Fibroblast of villous mesenchyme (primary cell): ENCODE measurements at regions not wholly inside any gene's neighbourhood (a gene's known extent, or its start where the extent isn't known, plus 50 kb on each side); places are given as distances from the start of the nearest gene placed in this dataset.

Experiments used
- DNase-seq: peaks from one replicate; pipeline ENCODE4 v3.0.0-alpha.2; 2010; ENCODE audit warnings: low read depth
- H3K4me3 ChIP-seq: 2 replicates; pipeline ENCODE4 v1.5.1; 2011; ENCODE audit warnings: low read depth, mild to moderate bottlenecking, low read length
- TF ChIP-seq, protein P1 (sequence below): IDR thresholded peaks from 2 replicates; pipeline ENCODE4 v1.5.1; 2012; ENCODE audit warnings: low read depth, mild to moderate bottlenecking, low read length; ENCODE audit not compliant: insufficient read depth

DNA sequence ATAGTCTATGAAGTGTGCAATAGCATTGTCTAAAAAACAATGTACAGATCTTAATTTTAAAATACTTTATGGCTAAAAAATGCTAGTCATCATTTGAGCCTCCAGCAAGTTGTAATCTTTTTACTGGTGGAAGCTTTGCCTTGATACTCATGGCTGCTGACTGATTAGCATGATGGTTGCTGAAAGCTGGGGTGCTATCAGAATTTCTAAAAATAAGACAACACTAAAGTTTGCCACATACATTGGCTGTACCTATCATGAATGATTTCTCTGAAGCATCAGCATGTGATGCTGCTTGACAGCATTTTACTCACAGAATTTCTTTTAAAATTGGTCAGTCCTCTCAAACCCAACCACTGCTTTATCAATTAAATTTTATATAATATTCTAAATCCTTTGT, 101.5 kb upstream of the TMEM168 start:
- TF ChIP-seq, protein P1, sequence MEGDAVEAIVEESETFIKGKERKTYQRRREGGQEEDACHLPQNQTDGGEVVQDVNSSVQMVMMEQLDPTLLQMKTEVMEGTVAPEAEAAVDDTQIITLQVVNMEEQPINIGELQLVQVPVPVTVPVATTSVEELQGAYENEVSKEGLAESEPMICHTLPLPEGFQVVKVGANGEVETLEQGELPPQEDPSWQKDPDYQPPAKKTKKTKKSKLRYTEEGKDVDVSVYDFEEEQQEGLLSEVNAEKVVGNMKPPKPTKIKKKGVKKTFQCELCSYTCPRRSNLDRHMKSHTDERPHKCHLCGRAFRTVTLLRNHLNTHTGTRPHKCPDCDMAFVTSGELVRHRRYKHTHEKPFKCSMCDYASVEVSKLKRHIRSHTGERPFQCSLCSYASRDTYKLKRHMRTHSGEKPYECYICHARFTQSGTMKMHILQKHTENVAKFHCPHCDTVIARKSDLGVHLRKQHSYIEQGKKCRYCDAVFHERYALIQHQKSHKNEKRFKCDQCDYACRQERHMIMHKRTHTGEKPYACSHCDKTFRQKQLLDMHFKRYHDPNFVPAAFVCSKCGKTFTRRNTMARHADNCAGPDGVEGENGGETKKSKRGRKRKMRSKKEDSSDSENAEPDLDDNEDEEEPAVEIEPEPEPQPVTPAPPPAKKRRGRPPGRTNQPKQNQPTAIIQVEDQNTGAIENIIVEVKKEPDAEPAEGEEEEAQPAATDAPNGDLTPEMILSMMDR, result no peak
- H3K4me3 ChIP-seq, result no peak overlapping the region

DNA sequence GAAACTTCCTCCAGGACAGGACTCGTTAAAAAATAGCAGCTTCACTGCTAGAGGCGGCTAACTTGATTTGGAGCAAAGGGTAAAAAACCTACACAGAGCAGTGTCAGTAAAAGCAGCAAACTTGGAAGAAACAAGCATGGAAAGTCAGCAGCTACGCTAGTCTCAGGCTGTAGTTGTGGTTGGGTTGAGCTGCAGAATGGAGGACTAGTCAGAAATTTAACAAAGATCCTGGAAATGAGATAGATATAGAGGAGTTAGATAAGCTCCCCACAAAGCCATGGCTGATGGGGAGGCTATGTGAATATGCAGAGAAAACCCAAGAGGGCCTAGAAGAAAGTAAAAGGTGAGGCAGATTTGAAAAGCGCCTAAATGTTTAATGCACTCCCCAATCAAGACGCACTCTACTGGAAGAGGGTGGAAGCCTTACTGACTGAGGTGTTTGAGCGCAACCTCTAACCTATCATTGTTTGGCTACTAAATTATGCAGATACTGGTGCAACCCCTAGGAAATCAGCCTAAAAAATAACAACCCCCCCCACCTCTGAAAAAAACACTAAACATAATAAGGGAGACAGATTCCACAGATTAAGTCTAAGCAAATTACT, 99.7 kb upstream of the TMEM168 start:
- H3K4me3 ChIP-seq, result no peak overlapping the region
- TF ChIP-seq, protein P1, result no peak
- DNase-seq, result no peak

More for the DNA sequence above, 101.5 kb upstream of the TMEM168 start:
- no peak for DNase-seq

- H3K4me3 ChIP-seq, result no peak overlapping the region
- DNase-seq, result no peak
- TF ChIP-seq, protein P1, result no peak
Observed at GRCh38 chr7:112889268-112889667, 99.1 kb upstream of the TMEM168 start.

DNA sequence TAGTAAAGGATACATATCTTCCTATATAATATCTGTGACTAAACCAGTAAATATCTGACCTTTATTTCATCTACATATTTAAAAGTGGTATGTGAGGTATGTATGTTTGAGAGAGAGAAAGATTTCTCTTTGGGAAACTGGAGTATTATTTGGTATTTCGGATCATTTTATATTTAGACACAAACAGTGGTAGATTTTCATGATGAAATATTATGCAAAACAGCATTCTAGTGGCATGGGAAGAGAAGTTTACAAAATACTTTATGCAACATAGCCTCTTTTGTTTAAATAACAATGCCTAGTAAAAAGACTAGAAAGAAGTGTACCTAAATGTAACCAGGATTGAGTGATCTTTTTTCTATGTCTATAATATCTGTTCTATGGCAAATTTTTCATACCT, 98.6 kb upstream of the TMEM168 start:
- TF ChIP-seq, protein P1, result no peak
- DNase-seq, result no peak
- no peak overlapping the region for H3K4me3 ChIP-seq

DNA sequence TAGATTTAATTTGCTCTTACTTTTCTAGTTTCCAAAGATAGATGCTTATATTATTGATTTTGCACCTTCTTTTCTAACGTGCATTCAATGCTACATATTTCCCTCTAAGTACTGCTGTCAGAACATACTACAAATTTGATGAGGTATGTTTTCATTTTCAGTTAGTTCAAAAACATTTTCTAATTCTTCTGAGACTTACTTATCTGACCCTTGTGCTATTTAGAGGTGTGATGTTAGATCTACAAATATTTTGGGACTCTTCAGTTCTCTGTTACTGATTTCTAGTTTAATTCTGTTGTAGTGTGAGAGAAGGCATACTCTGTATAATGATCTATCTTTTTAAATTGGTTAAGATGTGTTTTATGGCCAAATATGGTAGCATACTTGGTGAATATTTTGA, 97.8 kb upstream of the TMEM168 start:
- no peak overlapping the region for H3K4me3 ChIP-seq
- DNase-seq, result no peak
- TF ChIP-seq, protein P1, result no peak

DNA sequence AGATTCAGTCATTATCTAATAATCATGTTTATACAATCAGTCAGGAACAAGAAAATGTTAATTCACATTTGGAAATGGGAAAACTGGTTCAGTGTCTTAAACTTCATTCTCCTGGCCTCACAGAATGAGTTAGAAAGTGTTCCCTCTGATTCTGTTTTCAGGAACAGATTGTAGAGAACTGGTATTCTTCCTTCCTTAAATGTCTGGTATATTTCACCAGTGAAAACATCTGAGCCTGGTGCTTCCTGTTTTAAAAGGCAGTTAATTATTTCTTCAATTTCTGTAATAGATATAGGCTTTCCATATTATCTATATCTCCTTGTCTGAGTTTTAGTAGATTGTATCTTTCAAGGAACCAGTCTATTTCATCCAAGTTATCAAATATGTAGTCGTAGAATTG, 97.1 kb upstream of the TMEM168 start:
- TF ChIP-seq, protein P1, result no peak
- no peak overlapping the region for H3K4me3 ChIP-seq
- DNase-seq, result no peak

DNA sequence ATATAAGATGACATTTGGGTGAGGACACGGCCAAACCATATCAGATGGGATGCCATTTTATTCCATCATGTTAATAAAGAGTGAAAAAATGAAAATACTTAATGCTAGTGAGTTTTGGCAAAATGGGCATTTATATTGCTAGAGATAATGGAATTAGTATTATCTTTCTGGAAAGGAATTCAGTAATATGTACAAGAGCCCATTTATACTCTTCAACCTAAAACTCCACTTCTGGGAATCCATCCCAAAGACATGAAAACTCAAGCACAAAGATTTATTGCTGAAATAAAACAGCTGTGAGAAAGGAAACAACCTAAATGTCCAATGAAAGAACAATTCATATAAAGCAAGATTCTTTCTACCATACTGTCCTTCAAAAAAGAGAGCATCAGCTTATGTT, 96.0 kb upstream of the TMEM168 start:
- H3K4me3 ChIP-seq, result no peak overlapping the region
- TF ChIP-seq, protein P1, result no peak
- DNase-seq, result peak; percentile 17
